SK-N-SH (cell line): ENCODE measurements at regions not wholly inside any gene's neighbourhood (a gene's known extent, or its start where the extent isn't known, plus 50 kb on each side); places are given as distances from the start of the nearest gene placed in this dataset.

Experiments used
- CTCF ChIP-seq: fragments of 200-600 bp; sonication (generic); IDR thresholded peaks from 2 replicates; pipeline ENCODE4 v1.6.1; 2017; ENCODE audit warnings: antibody characterized with exemption, mild to moderate bottlenecking, moderate library complexity
- EP300 ChIP-seq, 2 experiments: IDR thresholded peaks; 2 replicates each; pipeline versions ENCODE4 v1.4.0 to v1.6.1; 2012; ENCODE audit warnings: borderline replicate concordance in 1 of 2, low read depth in 1 of 2, low read length in 1 of 2
- EZH2phosphoT487 ChIP-seq: fragments of 200-600 bp; sonication (generic); IDR thresholded peaks from 2 replicates; pipeline ENCODE4 v1.6.1; 2017; ENCODE audit warnings: low read depth, mixed run types, mild to moderate bottlenecking, antibody characterized with exemption, moderate library complexity, borderline replicate concordance
- FOSL2 ChIP-seq: IDR thresholded peaks from 2 replicates; pipeline ENCODE4 v1.4.0; 2012; ENCODE audit warnings: low read depth, mild to moderate bottlenecking, moderate library complexity, borderline replicate concordance
- PBX3 ChIP-seq: IDR thresholded peaks from 2 replicates; pipeline ENCODE4; 2012
- RXRA ChIP-seq: IDR thresholded peaks from 2 replicates; pipeline ENCODE4 v1.4.0; 2012; ENCODE audit warnings: low read depth, mild to moderate bottlenecking, borderline replicate concordance
- SMC3 ChIP-seq: IDR thresholded peaks from 2 replicates; pipeline ENCODE4 v1.6.1; 2012; ENCODE audit warnings: low read depth, low read length, improper control_type of control experiment
- TF ChIP-seq, protein P1 (sequence below): fragments of 150-350 bp; IDR thresholded peaks from 2 replicates; pipeline ENCODE4 v1.6.1; 2017; ENCODE audit warnings: antibody characterized with exemption, low read length, low read depth, borderline replicate concordance

DNA sequence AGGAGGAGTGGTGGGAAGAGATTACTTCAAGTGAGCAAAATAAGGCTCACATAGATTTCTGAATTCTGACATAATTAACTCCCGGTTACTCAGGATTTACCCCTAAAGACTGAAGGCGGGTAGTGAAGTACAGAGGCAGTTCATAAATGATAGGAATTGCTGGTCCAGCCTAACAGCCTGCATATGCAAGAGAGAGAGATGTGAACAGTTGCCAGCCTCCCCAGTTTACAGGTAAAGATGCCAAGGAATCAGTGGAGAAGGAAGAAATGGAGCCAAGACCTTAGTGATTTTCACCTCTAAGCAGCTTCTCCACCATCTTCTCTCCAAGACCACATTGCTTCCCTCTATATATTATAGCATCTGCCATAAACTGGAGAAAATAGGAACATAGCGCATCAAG, 91.8 kb upstream of the THUMPD2 start:
- no peak for TF ChIP-seq CTCF
- TF ChIP-seq PBX3: no peak
- TF ChIP-seq RXRA: no peak
- TF ChIP-seq EZH2phosphoT487: no peak
- TF ChIP-seq FOSL2: no peak
- no peak for TF ChIP-seq SMC3
- TF ChIP-seq, protein P1, sequence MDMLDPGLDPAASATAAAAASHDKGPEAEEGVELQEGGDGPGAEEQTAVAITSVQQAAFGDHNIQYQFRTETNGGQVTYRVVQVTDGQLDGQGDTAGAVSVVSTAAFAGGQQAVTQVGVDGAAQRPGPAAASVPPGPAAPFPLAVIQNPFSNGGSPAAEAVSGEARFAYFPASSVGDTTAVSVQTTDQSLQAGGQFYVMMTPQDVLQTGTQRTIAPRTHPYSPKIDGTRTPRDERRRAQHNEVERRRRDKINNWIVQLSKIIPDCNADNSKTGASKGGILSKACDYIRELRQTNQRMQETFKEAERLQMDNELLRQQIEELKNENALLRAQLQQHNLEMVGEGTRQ: no peak
- no peak for TF ChIP-seq EP300 (IDR thresholded peaks at IDR 0.05; ENCODE audit: borderline replicate concordance in 1 of 2, low read depth in 1 of 2, low read length in 1 of 2)
